LNCAP (cell line): ENCODE measurements at regions not wholly inside any gene's neighbourhood (a gene's known extent, or its start where the extent isn't known, plus 50 kb on each side); places are given as distances from the start of the nearest gene placed in this dataset.

Experiments used
- TF ChIP-seq, protein P1 (sequence below): fragments of 450-650 bp; IDR thresholded peaks from 2 replicates; pipeline ENCODE4 v1.5.1; 2017; ENCODE audit warnings: mild to moderate bottlenecking

DNA sequence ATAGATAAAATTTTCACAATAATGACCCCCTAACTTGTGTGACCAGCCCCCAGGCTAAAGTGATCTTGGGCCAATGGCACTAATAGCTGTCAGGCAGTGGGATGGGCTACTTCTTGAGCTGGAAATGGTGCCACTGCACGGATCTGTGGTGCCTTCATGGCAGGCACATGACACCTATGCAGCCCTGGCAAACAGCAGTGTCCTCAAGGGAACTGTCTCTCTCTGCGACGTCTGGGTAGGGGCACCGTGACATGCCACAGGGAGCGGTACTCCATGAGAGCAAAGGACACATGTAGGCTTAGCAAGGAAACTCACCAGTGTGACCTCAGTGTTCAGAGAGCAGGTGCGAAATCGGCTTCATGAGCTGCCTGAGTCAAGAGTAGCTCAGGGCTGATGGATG, 161.7 kb upstream of the TWIST2 start:
- TF ChIP-seq, protein P1, sequence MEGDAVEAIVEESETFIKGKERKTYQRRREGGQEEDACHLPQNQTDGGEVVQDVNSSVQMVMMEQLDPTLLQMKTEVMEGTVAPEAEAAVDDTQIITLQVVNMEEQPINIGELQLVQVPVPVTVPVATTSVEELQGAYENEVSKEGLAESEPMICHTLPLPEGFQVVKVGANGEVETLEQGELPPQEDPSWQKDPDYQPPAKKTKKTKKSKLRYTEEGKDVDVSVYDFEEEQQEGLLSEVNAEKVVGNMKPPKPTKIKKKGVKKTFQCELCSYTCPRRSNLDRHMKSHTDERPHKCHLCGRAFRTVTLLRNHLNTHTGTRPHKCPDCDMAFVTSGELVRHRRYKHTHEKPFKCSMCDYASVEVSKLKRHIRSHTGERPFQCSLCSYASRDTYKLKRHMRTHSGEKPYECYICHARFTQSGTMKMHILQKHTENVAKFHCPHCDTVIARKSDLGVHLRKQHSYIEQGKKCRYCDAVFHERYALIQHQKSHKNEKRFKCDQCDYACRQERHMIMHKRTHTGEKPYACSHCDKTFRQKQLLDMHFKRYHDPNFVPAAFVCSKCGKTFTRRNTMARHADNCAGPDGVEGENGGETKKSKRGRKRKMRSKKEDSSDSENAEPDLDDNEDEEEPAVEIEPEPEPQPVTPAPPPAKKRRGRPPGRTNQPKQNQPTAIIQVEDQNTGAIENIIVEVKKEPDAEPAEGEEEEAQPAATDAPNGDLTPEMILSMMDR: no peak

DNA sequence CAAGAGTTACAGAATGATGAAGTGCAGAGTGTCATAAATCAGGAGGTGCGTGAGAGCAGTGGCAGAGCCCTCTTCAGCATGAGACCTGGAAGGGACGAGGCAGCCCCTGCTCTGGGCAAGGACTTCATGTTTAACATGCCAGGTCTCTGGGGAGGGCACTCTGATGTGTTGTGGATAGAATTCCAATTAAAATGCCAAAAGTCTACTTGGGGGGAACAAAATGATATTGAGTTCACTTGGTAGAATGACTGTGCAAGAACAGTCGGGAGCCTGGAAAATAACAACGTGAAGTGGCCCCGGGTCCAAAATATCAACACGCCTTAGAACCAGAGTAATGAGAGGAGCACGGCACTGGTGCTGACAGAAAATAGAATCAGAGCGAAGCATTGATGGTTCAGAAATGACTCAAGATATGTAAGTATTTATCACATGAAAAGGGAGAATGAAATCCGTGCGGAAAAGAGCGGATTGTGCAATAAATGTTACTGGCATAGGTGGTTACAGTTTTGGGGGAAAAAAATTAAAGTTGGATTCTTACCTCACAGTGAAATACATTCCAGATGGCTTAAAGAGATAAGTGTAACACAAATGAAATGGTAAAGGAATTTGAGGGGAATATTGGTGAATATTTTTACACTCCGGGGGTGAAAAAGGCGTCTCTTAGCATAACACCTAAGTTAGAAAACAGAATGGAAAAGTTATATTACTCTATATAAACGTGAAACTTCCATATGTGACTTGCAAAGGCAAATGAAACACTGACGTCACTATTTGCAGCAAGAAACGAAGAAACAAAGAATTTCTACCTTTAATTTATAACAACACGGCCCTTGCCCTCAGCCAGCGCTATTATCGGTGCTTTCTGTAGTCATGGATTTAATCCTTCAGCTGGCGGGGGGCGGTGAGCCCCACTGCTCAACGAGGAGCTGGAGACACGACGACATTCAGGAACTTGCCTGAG, 159.4 kb upstream of the TWIST2 start:
- TF ChIP-seq, protein P1: no peak

DNA sequence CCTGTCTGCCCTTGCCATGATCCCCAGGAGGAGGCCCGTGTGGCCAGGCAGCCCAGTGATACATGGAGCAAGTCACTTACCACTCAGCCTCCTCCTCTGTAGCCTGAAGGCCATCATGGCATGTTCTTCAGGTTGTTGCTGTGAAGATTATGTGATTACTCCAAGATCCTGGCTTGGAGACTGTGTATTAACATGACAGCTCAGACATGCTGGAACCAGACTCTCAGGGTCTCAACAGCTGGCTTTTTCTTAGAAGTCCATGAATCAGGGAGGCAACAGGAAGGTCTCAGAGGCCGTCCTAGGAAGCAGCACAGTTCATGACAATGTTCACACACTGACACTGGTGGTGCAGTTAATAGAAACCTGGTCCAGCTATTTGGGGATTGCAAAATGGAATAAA, 158.6 kb upstream of the TWIST2 start:
- TF ChIP-seq, protein P1: no peak

DNA sequence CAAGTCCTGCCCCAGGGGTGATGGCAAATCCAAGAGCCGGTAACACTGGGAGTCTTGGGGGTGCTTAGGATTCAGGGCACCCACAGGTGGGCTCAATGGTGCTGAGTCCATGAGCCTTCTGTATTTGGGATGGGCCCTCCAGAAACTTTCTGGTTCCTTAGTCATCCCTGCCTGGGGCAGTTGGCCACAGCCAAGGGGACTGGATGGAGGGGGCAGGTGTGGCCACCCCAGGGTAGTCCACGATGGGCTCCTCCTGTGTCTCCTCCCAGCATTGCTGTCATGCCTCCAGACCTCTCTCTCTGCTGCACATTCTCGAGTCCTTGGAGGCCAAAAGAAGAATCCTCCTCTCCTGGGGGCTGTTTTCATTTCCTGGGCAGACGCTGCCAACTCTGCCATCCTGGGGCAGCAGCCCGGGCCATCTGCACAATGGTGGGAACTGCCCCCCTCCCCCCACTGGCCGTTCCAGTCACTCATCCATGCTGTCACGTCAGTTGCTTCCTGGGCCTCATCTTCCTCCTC, 158.0 kb upstream of the TWIST2 start:
- TF ChIP-seq, protein P1: no peak

DNA sequence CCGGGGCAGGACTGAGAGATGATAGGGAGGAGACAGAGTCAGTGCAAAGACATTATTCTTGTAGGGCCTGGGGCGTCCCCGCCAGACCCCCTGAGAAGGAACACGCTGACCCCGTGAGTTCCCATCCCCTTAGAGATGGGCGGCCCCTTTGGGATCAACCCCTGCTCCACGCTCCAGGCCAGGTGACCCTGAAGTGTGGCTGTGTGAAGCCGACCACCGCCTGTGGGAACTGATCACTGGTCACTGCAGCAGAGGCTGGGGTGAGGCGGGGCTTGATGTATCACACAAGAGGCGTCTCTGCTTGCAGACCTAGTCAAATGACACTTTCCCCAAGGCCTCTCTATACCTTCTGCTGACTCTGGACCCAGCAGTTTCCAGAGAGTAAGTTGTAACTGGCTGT, 157.4 kb upstream of the TWIST2 start:
- TF ChIP-seq, protein P1: no peak

DNA sequence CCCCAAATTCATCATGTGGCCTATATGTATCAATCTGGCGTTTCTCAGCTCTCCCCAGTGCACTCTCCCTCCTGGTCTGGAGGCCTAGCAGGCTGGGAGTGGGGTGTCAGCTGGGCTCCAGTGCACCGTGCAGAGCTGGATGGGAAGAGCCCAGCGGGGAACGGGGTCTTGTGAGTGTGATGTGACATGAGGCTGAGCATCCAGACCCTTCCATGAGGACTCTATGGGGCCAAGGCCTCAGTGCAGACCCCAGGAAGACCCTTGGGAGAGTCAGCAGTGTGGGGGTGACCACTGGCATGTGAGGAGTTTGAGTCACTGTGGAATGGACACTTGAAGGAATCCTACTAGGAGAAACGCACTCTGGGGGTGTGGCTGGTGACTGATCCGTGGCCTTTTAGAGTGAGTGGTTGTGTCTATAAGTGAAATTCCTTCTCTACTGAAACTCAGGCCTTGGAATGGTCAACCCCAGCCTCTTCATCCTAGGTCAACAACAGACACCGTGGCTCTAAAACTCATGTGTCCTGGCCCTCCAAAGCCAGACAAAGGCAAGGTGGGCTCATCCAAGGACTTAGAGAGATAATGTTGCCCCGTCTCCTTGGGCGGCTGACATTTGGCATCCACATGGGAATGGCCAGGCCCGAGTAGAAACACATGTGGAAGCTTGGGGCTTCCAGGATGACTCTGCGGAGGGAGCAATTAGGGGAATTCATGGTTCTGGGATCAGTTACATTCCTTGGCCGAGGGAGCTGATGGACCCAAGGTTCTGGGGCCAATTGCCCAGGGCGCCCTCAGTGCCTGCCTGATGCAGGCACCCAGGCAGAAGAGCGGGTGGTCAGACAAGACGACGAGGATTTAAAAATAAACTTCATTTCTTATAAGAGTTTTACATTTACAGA, 156.0 kb upstream of the TWIST2 start:
- TF ChIP-seq, protein P1: no peak

DNA sequence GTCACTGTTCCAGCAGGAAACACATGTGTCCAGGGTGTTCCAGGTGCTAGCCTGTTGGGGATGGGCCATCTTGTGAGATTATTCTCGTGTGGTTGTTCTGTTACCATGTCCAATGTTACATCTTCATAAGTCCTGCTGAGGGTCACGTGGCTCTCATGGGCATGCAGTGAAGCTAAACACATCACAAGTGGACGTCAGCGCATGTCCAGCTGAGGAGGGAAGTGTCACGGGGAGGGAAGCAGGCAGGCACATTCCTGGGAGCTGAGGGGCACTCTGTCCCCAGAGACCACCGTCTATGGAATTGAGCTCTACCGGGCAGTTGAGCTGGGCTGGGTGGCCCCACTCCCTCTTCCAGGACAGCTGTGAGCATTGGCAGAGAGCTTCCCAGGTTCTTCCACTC, 155.3 kb upstream of the TWIST2 start:
- TF ChIP-seq, protein P1: no peak
